A673 (cell line): ENCODE measurements at regions not wholly inside any gene's neighbourhood (a gene's known extent, or its start where the extent isn't known, plus 50 kb on each side); places are given as distances from the start of the nearest gene placed in this dataset.

ENCODE experiments used
- BruUV-seq: library from RNA; stranded (reverse); fragments of 400-500 nt; replicated peaks from 2 replicates; lab custom pipeline; 2021; lab: Mats Ljungman, UMichigan
- CTCF ChIA-PET: fragments of 300-600 bp; sonication (Branson Sonifier 250); formaldehyde crosslinking; loops from one replicate; lab custom pipeline; 2022; ENCODE audit warnings: antibody characterized with exemption; lab: Charles Lee
- POLR2A ChIA-PET: fragments of 300-600 bp; sonication (Branson Sonifier 250); formaldehyde crosslinking; loops from one replicate; lab custom pipeline; 2022; ENCODE audit warnings: antibody characterized with exemption; ENCODE audit not compliant: low non-redundant PET; lab: Charles Lee
- DNase-seq: peaks from one replicate; pipeline ENCODE4 v3.0.0-alpha.2; 2015; ENCODE audit warnings: low spot score
- H3K27ac ChIP-seq: fragments of 200-600 bp; sonication (generic); 2 replicates; pipeline ENCODE4 v1.5.1; 2016; ENCODE audit warnings: mixed run types, low read depth, mild to moderate bottlenecking, mixed read lengths, antibody characterized with exemption, low read length; ENCODE audit not compliant: poor library complexity, severe bottlenecking
- H3K27me3 ChIP-seq: fragments of 200-600 bp; sonication (generic); replicated peaks from 2 replicates; pipeline ENCODE4 v1.6.1; 2017; ENCODE audit warnings: mixed run types, low read depth, mild to moderate bottlenecking, mixed read lengths, antibody characterized with exemption, low read length; ENCODE audit not compliant: insufficient read depth, poor library complexity
- H3K36me3 ChIP-seq: fragments of 200-600 bp; sonication (generic); 2 replicates; pipeline ENCODE4 v1.6.1; 2016; ENCODE audit warnings: mixed run types, mild to moderate bottlenecking, mixed read lengths, antibody characterized with exemption, low read length; ENCODE audit not compliant: insufficient read depth, poor library complexity, severe bottlenecking
- H3K4me1 ChIP-seq: fragments of 200-600 bp; sonication (generic); 2 replicates; pipeline ENCODE4 v1.6.1; 2017; ENCODE audit warnings: mixed run types, mild to moderate bottlenecking, mixed read lengths, antibody characterized with exemption, low read length; ENCODE audit not compliant: insufficient read depth, poor library complexity, severe bottlenecking
- H3K4me3 ChIP-seq: fragments of 200-600 bp; sonication (generic); 2 replicates; pipeline ENCODE4 v1.5.1; 2016; ENCODE audit warnings: low read depth, mixed run types, mild to moderate bottlenecking, mixed read lengths, low read length; ENCODE audit not compliant: poor library complexity, severe bottlenecking
- H3K9me3 ChIP-seq: fragments of 200-600 bp; sonication (generic); 2 replicates; pipeline ENCODE4 v1.6.1; 2016; ENCODE audit warnings: mixed run types, low read depth, mild to moderate bottlenecking, mixed read lengths, antibody characterized with exemption, low read length; ENCODE audit not compliant: poor library complexity, severe bottlenecking
- CTCF ChIP-seq: fragments of 300-800, 200-600 bp; sonication (generic); conservative IDR thresholded peaks from 2 replicates; pipeline ENCODE4 v1.5.1; 2017; ENCODE audit warnings: low read depth, mild to moderate bottlenecking, antibody characterized with exemption, low read length, moderate library complexity, mixed read lengths
- EZH2 ChIP-seq: fragments of 200-600 bp; sonication (generic); IDR thresholded peaks from 2 replicates; pipeline ENCODE4 v1.6.1; 2017; ENCODE audit warnings: borderline replicate concordance, low read depth, mild to moderate bottlenecking, mixed read lengths, antibody characterized with exemption, low read length; ENCODE audit not compliant: poor library complexity, severe bottlenecking
- intact Hi-C: fragments of 100-400 bp; cut with micrococcal nuclease; formaldehyde crosslinking; loops from one replicate; pipeline ENCODE4 v1.10.0; 2022; ENCODE audit not compliant: unreplicated experiment

GRCh38 chr11:69215216-69215615 lies 59.5 kb downstream of the SMIM38 start:
- intact Hi-C loops, result no loop called here
- H3K27me3 ChIP-seq, result no peaks in the 10 kb centered on the region
- H3K4me3 ChIP-seq, result no peak overlapping the region
- no peaks in the 10 kb centered on the region for H3K36me3 ChIP-seq
- no peak for TF ChIP-seq EZH2
- TF ChIP-seq CTCF, result no peak
- peaks cover 6% of the 10 kb centered on the region for H3K4me1 ChIP-seq
- no TSS peak for BruUV-seq
- ChIA-PET POLR2A (no interaction called here), CTCF (no interaction called here)
- H3K9me3 ChIP-seq, result no peaks in the 10 kb centered on the region
- H3K27ac ChIP-seq, result no peak overlapping the region
- DNase-seq, result no peak

GRCh38 chr11:69215784-69216415 lies 60.2 kb downstream of the SMIM38 start:
- Histone ChIP-seq H3K36me3 (no peaks in the 10 kb centered on the region), H3K9me3 (no peaks in the 10 kb centered on the region), H3K4me1 (peaks cover 6% of the 10 kb centered on the region), H3K27me3 (no peaks in the 10 kb centered on the region), H3K27ac (no peak overlapping the region), H3K4me3 (no peak overlapping the region)
- no peak for DNase-seq
- intact Hi-C loops, result no loop called here
- CTCF ChIA-PET, result no interaction called here
- TF ChIP-seq CTCF (no peak), EZH2 (no peak)
- no TSS peak for BruUV-seq
- POLR2A ChIA-PET, result no interaction called here

GRCh38 chr11:69216647-69217051 lies 60.9 kb downstream of the SMIM38 start:
- Histone ChIP-seq H3K27ac (no peak overlapping the region), H3K9me3 (no peaks in the 10 kb centered on the region), H3K27me3 (no peaks in the 10 kb centered on the region), H3K4me1 (peaks cover 3% of the 10 kb centered on the region), H3K4me3 (no peak overlapping the region), H3K36me3 (no peaks in the 10 kb centered on the region)
- ChIA-PET POLR2A (no interaction called here), CTCF (no interaction called here)
- TF ChIP-seq EZH2, result no peak
- TF ChIP-seq CTCF, result no peak
- BruUV-seq, result no TSS peak
- intact Hi-C loops, result no loop called here
- DNase-seq, result no peak
